H1 (cell line): ENCODE measurements at regions not wholly inside any gene's neighbourhood (a gene's known extent, or its start where the extent isn't known, plus 50 kb on each side); places are given as distances from the start of the nearest gene placed in this dataset.

Experiments used
- CTCF ChIA-PET: fragments of 300-600 bp; sonication (Branson Sonifier 250); formaldehyde crosslinking; loops from one replicate; lab custom pipeline; 2021; ENCODE audit not compliant: partially characterized antibody; lab: Charles Lee
- POLR2A ChIA-PET: fragments of 300-600 bp; sonication (Branson Sonifier 250); formaldehyde crosslinking; loops from one replicate; lab custom pipeline; 2021; ENCODE audit warnings: inconsistent platforms; ENCODE audit not compliant: partially characterized antibody; lab: Charles Lee
- DNase-seq, 2 experiments: peaks; one replicate each; pipeline versions ENCODE4 v3.0.0 to v3.0.0-alpha.2; 2010 to 2022; ENCODE audit warnings: low spot score in 2 of 2, low read depth in 1 of 2, mixed read lengths in 1 of 2
- FAIRE-seq: peaks from 2 replicates; lab custom pipeline; 2011; peaks lifted over from hg19 to GRCh38; lab: Jason Lieb, UNC
- H2AFZ ChIP-seq: 2 replicates; pipeline ENCODE4 v1.8.1; 2012; ENCODE audit warnings: low read length, inconsistent platforms
- H2AK5ac ChIP-seq: 2 replicates; pipeline ENCODE4 v1.6.1; 2013; ENCODE audit warnings: low read depth, low read length
- H2BK120ac ChIP-seq: replicated peaks from 2 replicates; pipeline ENCODE3; 2013; ENCODE audit warnings: low read depth, low read length, inconsistent platforms
- H2BK12ac ChIP-seq: 2 replicates; pipeline ENCODE4 v1.6.1; 2013; ENCODE audit warnings: low read depth, low read length
- H2BK15ac ChIP-seq: 2 replicates; pipeline ENCODE4 v1.6.1; 2013; ENCODE audit warnings: low read length
- H2BK20ac ChIP-seq: 2 replicates; pipeline ENCODE4 v1.6.1; 2013; ENCODE audit warnings: low read length
- H2BK5ac ChIP-seq: 2 replicates; pipeline ENCODE4 v1.6.1; 2013; ENCODE audit warnings: low read depth, low read length
- H3K14ac ChIP-seq: 2 replicates; pipeline ENCODE4 v1.6.1; 2013; ENCODE audit warnings: inconsistent platforms; ENCODE audit not compliant: insufficient read length
- H3K18ac ChIP-seq: 2 replicates; pipeline ENCODE4 v1.6.1; 2013; ENCODE audit warnings: low read length; ENCODE audit errors: extremely low read depth
- H3K23ac ChIP-seq: 2 replicates; pipeline ENCODE4 v1.6.1; 2013; ENCODE audit warnings: inconsistent platforms; ENCODE audit not compliant: insufficient read length
- H3K23me2 ChIP-seq: 2 replicates; pipeline ENCODE4 v1.6.1; 2013; ENCODE audit warnings: low read depth, low read length
- H3K27ac ChIP-seq: 2 replicates; pipeline ENCODE4 v1.6.1; 2011; ENCODE audit warnings: low read depth, low read length, inconsistent platforms
- H3K27me3 ChIP-seq, 4 experiments: replicated peaks in 1 of 4; 1 replicate in 1 of 4; 2 replicates in 3 of 4; pipeline versions ENCODE4 v1.6.1 to v1.8.1; 2011 to 2013; ENCODE audit warnings: low read length in 3 of 4, mild to moderate bottlenecking in 3 of 4, inconsistent platforms in 2 of 4, mixed read lengths in 2 of 4, moderate library complexity in 1 of 4; ENCODE audit not compliant: control insufficient read depth in 3 of 4, insufficient read depth in 3 of 4; ENCODE audit errors: extremely low read depth in 1 of 4
- H3K36me3 ChIP-seq, 4 experiments: 2 replicates each; pipeline versions ENCODE4 v1.6.1 to v1.8.1; 2011 to 2013; ENCODE audit warnings: mild to moderate bottlenecking in 4 of 4, low read length in 3 of 4, moderate library complexity in 2 of 4, control low read depth in 1 of 4, inconsistent platforms in 1 of 4; ENCODE audit not compliant: insufficient read depth in 4 of 4, control insufficient read depth in 2 of 4
- H3K4ac ChIP-seq: replicated peaks from 2 replicates; pipeline ENCODE3; 2013; ENCODE audit warnings: low read length, low read depth, mixed read lengths, inconsistent platforms; ENCODE audit not compliant: insufficient read length
- H3K4me1 ChIP-seq, 4 experiments: replicated peaks in 1 of 4; 1 replicate in 1 of 4; 2 replicates in 3 of 4; pipeline versions ENCODE4 v1.6.1 to v1.8.1; 2011 to 2013; ENCODE audit warnings: low read length in 3 of 4, inconsistent platforms in 2 of 4, mixed read lengths in 1 of 4; ENCODE audit not compliant: insufficient read depth in 4 of 4, control insufficient read depth in 3 of 4
- H3K4me2 ChIP-seq, 2 experiments: 2 replicates each; pipeline versions ENCODE4 v1.6.1 to v1.8.1; 2011 to 2013; ENCODE audit warnings: low read depth in 2 of 2, low read length in 2 of 2, control low read depth in 1 of 2, inconsistent platforms in 1 of 2, mild to moderate bottlenecking in 1 of 2; ENCODE audit not compliant: insufficient read depth in 1 of 2
- H3K4me3 ChIP-seq, 4 experiments: fragments of 200-600, 300-600 bp in 1 of 4; sonication (generic), shearing (Covaris generic), sonication (Bioruptor Twin) in 1 of 4; 2 replicates each; pipeline versions ENCODE4 v1.5.1 to v1.8.1; 2011 to 2016; ENCODE audit warnings: low read length in 4 of 4, low read depth in 3 of 4, control low read depth in 2 of 4, inconsistent platforms in 2 of 4, mild to moderate bottlenecking in 2 of 4, mixed read lengths in 1 of 4, moderate library complexity in 1 of 4; ENCODE audit not compliant: insufficient read depth in 2 of 4; ENCODE audit errors: extremely low read depth in 1 of 4
- H3K56ac ChIP-seq: replicated peaks from 2 replicates; pipeline ENCODE3; 2013; ENCODE audit warnings: low read depth, mild to moderate bottlenecking, mixed read lengths, low read length, inconsistent platforms; ENCODE audit not compliant: insufficient read length
- H3K79me1 ChIP-seq: 2 replicates; pipeline ENCODE4 v1.6.1; 2013; ENCODE audit warnings: low read depth, low read length, control low read depth
- H3K79me2 ChIP-seq, 2 experiments: 2 replicates each; pipeline versions ENCODE4 v1.6.1 to v1.8.1; 2012 to 2013; ENCODE audit warnings: low read length in 2 of 2, mild to moderate bottlenecking in 2 of 2, inconsistent platforms in 1 of 2; ENCODE audit not compliant: insufficient read depth in 2 of 2, control insufficient read depth in 1 of 2
- H3K9ac ChIP-seq, 4 experiments: replicated peaks in 1 of 4; 1 replicate in 1 of 4; 2 replicates in 3 of 4; pipeline versions ENCODE4 v1.6.1 to v1.8.1; 2011 to 2013; ENCODE audit warnings: low read depth in 3 of 4, low read length in 3 of 4, control low read depth in 2 of 4, mild to moderate bottlenecking in 2 of 4, moderate library complexity in 2 of 4, inconsistent platforms in 1 of 4; ENCODE audit errors: extremely low read depth in 1 of 4
- H3K9me3 ChIP-seq, 2 experiments: 2 replicates each; pipeline versions ENCODE4 v1.6.1 to v1.8.1; 2012 to 2013; ENCODE audit warnings: mild to moderate bottlenecking in 2 of 2, moderate library complexity in 2 of 2, control low read depth in 1 of 2, inconsistent platforms in 1 of 2, low read depth in 1 of 2, low read length in 1 of 2, mixed read lengths in 1 of 2; ENCODE audit not compliant: insufficient read depth in 2 of 2
- H4K20me1 ChIP-seq, 2 experiments: replicated peaks in 1 of 2; 2 replicates each; pipeline versions ENCODE3 to v1.8.1; 2011 to 2013; ENCODE audit warnings: inconsistent platforms in 2 of 2, low read length in 2 of 2, mild to moderate bottlenecking in 1 of 2; ENCODE audit not compliant: insufficient read depth in 2 of 2, control insufficient read depth in 1 of 2
- H4K5ac ChIP-seq: 2 replicates; pipeline ENCODE4 v1.6.1; 2013; ENCODE audit warnings: low read length, low read depth, mixed read lengths, inconsistent platforms; ENCODE audit not compliant: insufficient read length
- H4K8ac ChIP-seq: 2 replicates; pipeline ENCODE4 v1.8.0; 2013; ENCODE audit warnings: mild to moderate bottlenecking, moderate library complexity, low read length, inconsistent platforms; ENCODE audit not compliant: insufficient read depth; ENCODE audit errors: extremely low read depth
- H4K91ac ChIP-seq: replicated peaks from 2 replicates; pipeline ENCODE3; 2013; ENCODE audit warnings: low read length, mixed read lengths, inconsistent platforms; ENCODE audit not compliant: insufficient read length
- CBX8 ChIP-seq: fragments of 300-800, 300-1000 bp; sonication (generic); IDR thresholded peaks from 2 replicates; pipeline ENCODE4 v1.7.1; 2016; ENCODE audit warnings: low read depth, low read length, borderline replicate concordance
- GABPA ChIP-seq: IDR thresholded peaks from 2 replicates; pipeline ENCODE4 v1.6.1; 2011; ENCODE audit warnings: mild to moderate bottlenecking, low read length, moderate library complexity, borderline replicate concordance; ENCODE audit not compliant: insufficient read depth
- PHF8 ChIP-seq: fragments of 200-600 bp; sonication (generic); conservative IDR thresholded peaks from 2 replicates; pipeline ENCODE4 v1.7.1; 2012; ENCODE audit warnings: low read depth, mild to moderate bottlenecking, inconsistent platforms, low read length, moderate library complexity
- POU5F1 ChIP-seq: IDR thresholded peaks from 2 replicates; pipeline ENCODE4 v1.6.1; 2011; ENCODE audit warnings: low read depth, mild to moderate bottlenecking, low read length, moderate library complexity
- RXRA ChIP-seq: IDR thresholded peaks from 2 replicates; pipeline ENCODE4 v1.6.1; 2011; ENCODE audit warnings: low read depth, mild to moderate bottlenecking, low read length, moderate library complexity; ENCODE audit not compliant: insufficient read depth
- SIN3A ChIP-seq, 2 experiments: IDR thresholded peaks in 1 of 2; conservative IDR thresholded peaks in 1 of 2; 2 replicates each; pipeline ENCODE4 v1.6.1; 2011 to 2012; ENCODE audit warnings: low read length in 2 of 2, improper control_type of control experiment in 1 of 2, low read depth in 1 of 2, mild to moderate bottlenecking in 1 of 2
- SIRT6 ChIP-seq: IDR thresholded peaks from one replicate; pipeline ENCODE4 v1.7.1; 2012; ENCODE audit warnings: low read length, inconsistent platforms
- TAF7 ChIP-seq: optimal IDR thresholded peaks from 2 replicates; pipeline ENCODE3; 2011; ENCODE audit warnings: low read depth, mild to moderate bottlenecking, inconsistent platforms, low read length, moderate library complexity, borderline replicate concordance
- TCF12 ChIP-seq: IDR thresholded peaks from 2 replicates; pipeline ENCODE4 v1.6.1; 2011; ENCODE audit warnings: low read depth, mild to moderate bottlenecking, low read length
- ZNF274 ChIP-seq: IDR thresholded peaks from 2 replicates; pipeline ENCODE4 v1.7.0; 2012; ENCODE audit warnings: low read length, borderline replicate concordance; ENCODE audit errors: extremely low read depth
- WGBS, 2 experiments: shearing (Covaris generic) in 1 of 2; methylation state at CpG; one replicate each; pipeline versions ENCODE4 v1.1.6 to v1.1.7; 2013 to 2015; ENCODE audit warnings: low lambda C conversion rate in 2 of 2, mixed read lengths in 2 of 2, inconsistent platforms in 1 of 2, low coverage in 1 of 2, missing lambda C conversion rate in 1 of 2; ENCODE audit not compliant: insufficient replicate concordance in 2 of 2, insufficient coverage in 1 of 2, insufficient read length in 1 of 2; ENCODE audit errors: extremely low coverage in 1 of 2, missing lambda C conversion rate in 1 of 2; 5-methylcytosine and 5-hydroxymethylcytosine counted together
- TF ChIP-seq, protein P1 (sequence below): IDR thresholded peaks from 2 replicates; pipeline ENCODE4 v1.6.1; 2012; ENCODE audit warnings: low read length, inconsistent platforms
- TF ChIP-seq, protein P2 (sequence below): IDR thresholded peaks from 2 replicates; pipeline ENCODE4 v1.6.1; 2012; ENCODE audit warnings: inconsistent platforms

- no peak for DNase-seq
- Histone ChIP-seq H2BK12ac (no peak overlapping the region), H2AK5ac (no peak overlapping the region), H3K79me2 (no peaks in the 10 kb centered on the region), H2BK5ac (no peak overlapping the region), H3K23me2 (no peaks in the 10 kb centered on the region), H3K4me1 (no peaks in the 10 kb centered on the region), H3K23ac (no peak overlapping the region), H2BK120ac (no peak overlapping the region), H4K8ac (no peak overlapping the region), H3K27ac (no peak overlapping the region), H4K91ac (no peak overlapping the region), H4K20me1 (no peaks in the 10 kb centered on the region), H3K9me3 (peaks cover 0 to 2% of the 10 kb centered on the region in 2 experiments; a peak in 1 of 4 replicates), H2AFZ (no peak overlapping the region), H3K9ac (no peak overlapping the region), H2BK20ac (no peak overlapping the region), H3K27me3 (no peaks in the 10 kb centered on the region), H3K14ac (no peak overlapping the region), H3K56ac (no peak overlapping the region), H3K4me3 (no peak overlapping the region), H3K4me2 (no peak overlapping the region), H3K36me3 (no peaks in the 10 kb centered on the region), H4K5ac (no peak overlapping the region), H3K79me1 (no peaks in the 10 kb centered on the region), H2BK15ac (no peak overlapping the region), H3K4ac (no peak overlapping the region), H3K18ac (no peak overlapping the region)
- POLR2A ChIA-PET = no interaction called here
- no peak for FAIRE-seq
- CTCF ChIA-PET = interaction anchor here (0.7 to 1.1 kb wide), 2 partner anchors 565 to 687 kb away, joined by 3 read pairs; no protein-coding TSS in a partner anchor
- WGBS, 2 experiments = 97% methylated on average over 7 of the region's 7 CpGs; no CpG with 5 or more reads in 1 of the 2 experiments
- TF ChIP-seq CBX8 (no peak), POU5F1 (no peak), PHF8 (no peak), SIRT6 (no peak), ZNF274 (no peak), RXRA (no peak), SIN3A (conservative IDR thresholded peaks at IDR 0.05 in 1 of 2, IDR thresholded peaks at IDR 0.05 in 1 of 2; ENCODE audit: low read depth in 1 of 2, low read length in 2 of 2) (no peak), GABPA (no peak), TCF12 (no peak), TAF7 (no peak)
- TF ChIP-seq, protein P1, sequence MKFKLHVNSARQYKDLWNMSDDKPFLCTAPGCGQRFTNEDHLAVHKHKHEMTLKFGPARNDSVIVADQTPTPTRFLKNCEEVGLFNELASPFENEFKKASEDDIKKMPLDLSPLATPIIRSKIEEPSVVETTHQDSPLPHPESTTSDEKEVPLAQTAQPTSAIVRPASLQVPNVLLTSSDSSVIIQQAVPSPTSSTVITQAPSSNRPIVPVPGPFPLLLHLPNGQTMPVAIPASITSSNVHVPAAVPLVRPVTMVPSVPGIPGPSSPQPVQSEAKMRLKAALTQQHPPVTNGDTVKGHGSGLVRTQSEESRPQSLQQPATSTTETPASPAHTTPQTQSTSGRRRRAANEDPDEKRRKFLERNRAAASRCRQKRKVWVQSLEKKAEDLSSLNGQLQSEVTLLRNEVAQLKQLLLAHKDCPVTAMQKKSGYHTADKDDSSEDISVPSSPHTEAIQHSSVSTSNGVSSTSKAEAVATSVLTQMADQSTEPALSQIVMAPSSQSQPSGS = no peak
- TF ChIP-seq, protein P2, sequence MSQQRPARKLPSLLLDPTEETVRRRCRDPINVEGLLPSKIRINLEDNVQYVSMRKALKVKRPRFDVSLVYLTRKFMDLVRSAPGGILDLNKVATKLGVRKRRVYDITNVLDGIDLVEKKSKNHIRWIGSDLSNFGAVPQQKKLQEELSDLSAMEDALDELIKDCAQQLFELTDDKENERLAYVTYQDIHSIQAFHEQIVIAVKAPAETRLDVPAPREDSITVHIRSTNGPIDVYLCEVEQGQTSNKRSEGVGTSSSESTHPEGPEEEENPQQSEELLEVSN = no peak
Measured at GRCh38 chr18:45409971-45410370, 205.3 kb upstream of the SLC14A2 start.
